ENCODE measurements at regions not wholly inside any gene's neighbourhood (a gene's known extent, or its start where the extent isn't known, plus 50 kb on each side); places are given as distances from the start of the nearest gene placed in this dataset.

DNA sequence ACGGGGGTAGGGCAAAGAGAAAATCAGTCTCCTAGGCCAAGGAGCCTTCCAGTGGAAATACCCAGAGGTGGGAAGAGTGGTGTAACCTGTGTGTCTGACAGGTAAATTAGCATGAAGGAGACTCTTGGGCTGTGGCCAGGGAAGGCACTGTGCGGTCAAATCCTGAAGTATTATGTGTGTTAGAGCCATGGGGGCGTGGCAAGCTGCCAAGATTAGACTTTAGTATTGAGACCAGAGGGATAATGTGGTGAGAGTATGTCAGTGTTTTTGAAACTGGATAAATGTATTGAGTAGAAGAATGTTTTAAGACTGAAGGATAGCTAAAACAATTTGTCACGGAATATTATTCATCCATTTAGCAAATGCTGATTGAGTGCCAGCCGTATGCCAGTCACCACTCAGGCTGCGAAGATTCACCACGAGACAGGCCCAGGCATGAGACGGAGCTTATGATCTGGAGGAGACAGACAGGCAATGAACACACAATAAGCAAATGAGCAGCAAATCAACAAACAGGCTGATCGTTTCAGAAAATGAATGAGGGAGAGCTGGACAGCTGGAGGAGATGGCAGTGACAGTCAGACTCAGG lies 445.9 kb downstream of the MCTP2 start:
- DNase-seq (ENCODE audit: low read depth) = no peak

DNA sequence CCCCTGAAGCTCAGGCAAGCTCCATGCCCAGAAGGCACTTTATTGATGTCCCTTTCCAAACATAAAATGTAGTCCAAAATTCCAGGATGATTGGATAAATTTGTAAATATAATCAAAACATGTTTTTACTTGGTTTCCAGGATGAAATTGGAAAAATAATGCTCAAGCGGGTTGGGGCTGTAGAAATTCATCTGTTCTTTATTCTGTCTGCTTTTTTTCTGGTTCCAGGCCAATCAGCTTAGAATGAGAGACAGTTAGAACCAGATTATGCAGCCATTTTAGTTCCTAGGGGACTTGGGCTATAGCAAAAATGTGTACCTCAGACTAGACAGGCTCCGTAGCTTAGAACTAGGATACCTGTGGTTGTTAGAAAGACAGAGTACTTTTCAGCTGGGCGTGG lies 450.8 kb downstream of the MCTP2 start:
- no peak for DNase-seq (ENCODE audit: low read depth)

- no peak for DNase-seq (ENCODE audit: low read depth)
Measured at GRCh38 chr15:94683902-94684301, 452.5 kb downstream of the MCTP2 start.

DNA sequence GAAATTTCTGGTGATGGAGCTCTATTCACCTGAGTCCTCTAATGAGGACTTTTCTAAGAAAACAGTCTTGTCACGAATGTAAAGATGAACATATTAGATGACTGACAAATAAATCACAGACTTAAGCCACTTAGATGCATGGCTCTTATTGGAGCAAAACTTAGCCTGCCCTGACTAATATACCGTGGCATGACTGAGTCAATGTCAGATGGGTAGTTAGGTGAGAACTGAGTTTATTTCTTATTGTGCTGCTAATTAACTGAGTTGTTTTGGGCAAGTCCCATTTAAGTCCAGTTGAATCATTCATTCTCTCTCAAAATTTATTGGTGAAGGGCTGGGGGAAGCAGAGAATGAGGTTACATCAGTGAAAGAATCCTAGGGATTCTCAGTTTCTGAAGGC lies 459.8 kb downstream of the MCTP2 start:
- DNase-seq (ENCODE audit: low read depth) = no peak

DNA sequence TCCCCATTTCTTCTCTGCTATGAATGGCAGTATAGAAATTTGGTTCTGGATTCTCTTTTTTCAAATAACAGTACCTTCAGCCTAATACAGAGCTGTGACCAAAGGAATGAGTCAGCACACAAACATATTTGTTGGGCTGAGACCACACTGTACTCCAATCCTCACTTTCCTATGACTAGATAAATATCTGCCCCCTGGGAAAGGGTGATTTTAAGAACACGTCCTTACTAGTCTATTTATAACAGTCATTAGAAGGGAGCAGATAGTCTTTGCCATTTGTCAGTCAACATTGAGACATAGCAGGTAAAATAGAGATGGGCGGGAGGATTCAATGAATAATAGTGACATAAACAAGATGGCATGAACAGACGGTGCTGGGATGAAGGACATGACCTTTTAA lies 461.3 kb downstream of the MCTP2 start:
- no peak for DNase-seq (ENCODE audit: low read depth)

DNA sequence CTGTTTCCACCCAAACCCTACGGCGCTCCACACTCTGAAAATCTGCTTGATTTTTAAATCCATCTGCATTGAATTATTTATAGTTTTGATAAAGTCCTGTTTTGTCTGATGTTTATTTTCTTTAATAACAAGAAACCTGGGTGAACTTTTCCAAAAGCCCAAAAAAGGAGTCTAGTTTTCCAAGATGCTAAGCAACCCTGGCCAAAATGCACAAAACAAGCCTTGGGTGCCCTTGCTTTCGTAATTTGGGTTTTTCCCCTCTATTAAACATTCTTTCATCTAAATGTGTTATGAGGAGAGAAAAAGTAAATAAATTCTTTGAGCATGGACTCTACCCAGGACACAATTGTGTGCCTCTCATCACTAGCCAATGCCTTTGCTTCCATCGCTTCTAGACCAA lies 468.9 kb downstream of the MCTP2 start:
- DNase-seq (ENCODE audit: low read depth) = no peak

DNA sequence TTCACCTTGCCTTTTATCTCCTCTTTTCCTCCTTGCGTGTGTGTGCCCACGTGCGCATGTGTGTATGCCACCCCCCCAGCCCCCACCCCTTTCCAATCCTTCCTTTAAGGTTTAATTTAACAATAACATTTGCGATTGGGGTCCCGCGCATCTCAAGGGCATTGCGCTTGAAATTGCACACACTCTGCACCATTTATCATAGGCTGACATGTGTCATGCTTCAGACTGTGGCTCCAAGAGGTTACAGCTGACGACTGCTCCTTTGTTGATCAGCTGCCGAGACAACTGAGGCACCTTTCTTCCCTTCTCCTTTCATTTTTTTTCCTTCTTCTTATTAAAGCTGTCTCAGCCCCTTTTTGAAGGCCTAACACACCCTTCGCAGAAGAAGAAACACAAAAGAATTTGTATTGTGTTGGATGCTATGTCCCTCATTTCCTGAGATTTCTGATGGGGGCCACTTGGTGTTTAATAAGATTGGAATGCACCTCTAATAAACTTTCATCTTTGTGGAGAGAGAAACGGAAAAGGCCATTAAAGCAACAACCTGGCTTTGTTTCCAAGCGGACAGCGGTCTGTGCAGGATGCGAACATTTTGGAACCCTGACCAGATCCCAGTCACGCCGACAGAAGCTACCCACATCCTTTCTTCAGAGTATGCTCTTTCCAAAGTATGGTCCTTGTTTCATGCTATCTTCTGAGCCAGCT lies 470.1 kb downstream of the MCTP2 start:
- DNase-seq (ENCODE audit: low read depth) = no peak

DNA sequence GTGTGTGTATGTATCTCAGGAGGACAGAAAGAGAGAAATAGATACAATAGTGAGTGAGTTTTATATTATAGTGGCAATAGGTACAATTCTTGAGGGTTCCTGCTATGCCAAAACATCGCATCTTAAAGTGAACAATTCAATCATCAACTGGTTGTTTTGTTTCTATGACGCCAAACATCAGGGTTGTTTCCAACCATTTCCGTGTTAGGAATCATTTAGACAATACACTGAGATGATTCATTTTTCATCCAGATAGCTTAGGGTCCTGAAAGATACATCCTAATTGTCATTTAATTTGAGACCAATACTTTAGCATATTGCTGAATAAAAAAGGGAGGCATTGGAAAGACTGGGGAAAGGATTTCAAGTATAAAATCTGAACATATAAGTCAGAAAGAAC lies 472.2 kb downstream of the MCTP2 start:
- DNase-seq (ENCODE audit: low read depth) = no peak

DNA sequence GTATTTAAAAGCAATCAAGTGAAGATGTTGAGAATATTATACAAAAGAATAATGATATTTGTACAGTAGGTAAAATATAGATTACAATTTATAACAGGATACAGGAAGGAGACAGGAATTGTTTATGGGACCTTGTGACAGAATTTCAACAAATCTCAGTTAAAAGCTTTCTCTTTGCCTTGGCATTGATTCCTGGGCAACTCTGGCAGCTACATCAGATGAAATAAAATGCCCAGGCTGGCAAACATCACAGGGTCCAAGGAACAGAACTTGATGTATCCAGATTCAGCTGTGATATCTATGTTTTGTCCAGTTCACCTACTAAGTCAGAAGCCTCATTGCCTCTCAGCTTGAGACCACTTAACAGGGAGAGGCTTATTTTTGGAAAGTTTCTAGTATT lies 473.1 kb downstream of the MCTP2 start:
- DNase-seq (ENCODE audit: low read depth) = no peak

- DNase-seq (ENCODE audit: low read depth) = no peak
Measured at GRCh38 chr15:94704946-94705345, 473.6 kb downstream of the MCTP2 start.

GRCh38 chr15:94709319-94709718 lies 478.0 kb downstream of the MCTP2 start:
- DNase-seq (ENCODE audit: low read depth) = no peak

DNA sequence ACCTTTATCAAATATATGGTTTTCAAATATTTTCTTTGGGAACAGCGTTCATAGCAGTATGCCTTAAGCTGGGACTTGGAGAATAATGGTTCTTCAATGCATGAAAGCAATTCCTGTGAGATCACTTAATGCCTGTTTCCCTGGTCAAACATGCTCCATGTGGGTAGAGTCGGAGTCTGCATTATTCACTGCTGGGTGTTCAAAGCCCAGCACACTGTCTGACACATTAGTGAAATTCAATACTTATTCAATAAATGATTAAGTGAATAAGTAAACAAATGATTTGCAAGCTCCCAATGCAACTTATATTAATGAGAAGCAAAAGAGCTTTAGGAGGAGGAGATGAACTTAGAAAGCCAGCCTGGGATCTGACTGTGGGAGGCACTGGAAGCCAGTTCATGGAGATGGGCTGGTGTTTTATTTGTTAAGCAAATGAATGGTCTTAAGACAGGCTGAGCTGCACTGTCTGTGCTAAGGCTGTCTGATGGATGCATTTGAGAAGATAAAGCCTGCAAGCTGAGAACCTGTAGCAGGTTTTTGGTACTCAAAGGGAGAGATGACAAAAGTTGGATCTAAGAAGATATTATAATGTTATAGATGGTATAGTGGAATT lies 490.8 kb downstream of the MCTP2 start:
- DNase-seq (ENCODE audit: low read depth) = no peak

- no peak for DNase-seq (ENCODE audit: low read depth)
Measured at GRCh38 chr15:94723801-94724200, 492.4 kb downstream of the MCTP2 start.

- DNase-seq (ENCODE audit: low read depth) = no peak
Measured at GRCh38 chr15:94731286-94731685, 499.9 kb downstream of the MCTP2 start.

DNA sequence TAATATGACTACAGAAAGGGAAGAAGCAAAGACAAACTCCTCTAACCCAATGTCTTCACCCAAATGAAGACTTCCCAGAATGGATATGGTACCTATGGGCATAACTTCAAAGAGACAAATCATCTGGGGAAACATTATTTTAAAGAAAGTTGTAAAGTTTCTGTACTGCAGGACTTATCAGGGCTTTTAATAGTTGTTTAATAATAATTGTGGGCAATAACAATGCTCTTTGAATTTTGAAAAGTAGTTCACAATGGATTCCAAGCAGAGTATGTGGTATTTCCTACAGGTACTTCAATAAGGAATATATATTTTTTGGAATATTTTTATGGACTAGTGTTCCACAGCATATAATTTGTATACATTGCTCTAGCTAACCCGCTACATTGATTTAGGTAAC lies 503.1 kb downstream of the MCTP2 start:
- no peak for DNase-seq (ENCODE audit: low read depth)

- no peak for DNase-seq (ENCODE audit: low read depth)
Measured at GRCh38 chr15:94736236-94736635, 504.9 kb downstream of the MCTP2 start.

- DNase-seq (ENCODE audit: low read depth) = no peak
Measured at GRCh38 chr15:94739639-94740038, 508.3 kb downstream of the MCTP2 start.

DNA sequence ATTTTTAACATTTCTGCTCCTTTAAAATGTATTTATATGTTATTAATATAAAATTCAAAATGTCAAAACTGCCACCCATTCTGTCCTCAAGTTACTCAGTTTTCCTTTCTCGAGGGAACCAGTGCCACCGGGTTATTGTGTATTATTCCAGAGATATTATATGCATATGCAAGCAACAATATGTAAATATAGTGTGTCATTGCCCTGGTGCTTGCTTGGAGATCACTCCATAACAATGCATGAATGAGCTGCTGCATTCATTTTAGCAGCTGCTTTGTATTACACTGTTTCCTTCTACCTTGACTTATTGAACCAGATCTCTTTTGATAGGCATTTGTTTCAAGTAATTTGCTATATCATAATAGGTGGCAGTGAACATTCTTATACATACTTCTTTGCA lies 509.1 kb downstream of the MCTP2 start:
- DNase-seq (ENCODE audit: low read depth) = no peak

DNA sequence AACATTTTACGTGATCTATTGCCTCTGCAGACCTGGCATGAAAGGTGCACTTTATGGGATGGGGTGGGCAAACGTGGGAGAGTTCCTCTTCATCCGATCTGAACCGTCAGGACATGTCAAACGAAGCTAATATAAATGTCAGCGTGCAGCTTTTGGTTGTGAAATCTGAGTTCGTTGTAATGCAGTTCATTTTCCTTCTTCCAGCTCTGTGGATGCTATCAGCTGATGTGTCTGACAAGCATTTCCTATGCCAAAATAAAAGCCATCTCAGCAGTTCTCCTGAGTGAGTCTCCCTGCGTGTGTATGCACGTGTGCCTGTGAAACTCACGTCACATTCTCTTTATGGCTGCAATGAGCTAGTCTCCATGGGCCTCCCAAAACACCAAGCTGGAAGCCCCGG lies 512.3 kb downstream of the MCTP2 start:
- DNase-seq (ENCODE audit: low read depth) = no peak

GRCh38 chr15:94744080-94744793 lies 512.9 kb downstream of the MCTP2 start:
- DNase-seq (ENCODE audit: low read depth) = no peak

- DNase-seq (ENCODE audit: low read depth) = no peak
Measured at GRCh38 chr15:94745371-94745770, 514.0 kb downstream of the MCTP2 start.

DNA sequence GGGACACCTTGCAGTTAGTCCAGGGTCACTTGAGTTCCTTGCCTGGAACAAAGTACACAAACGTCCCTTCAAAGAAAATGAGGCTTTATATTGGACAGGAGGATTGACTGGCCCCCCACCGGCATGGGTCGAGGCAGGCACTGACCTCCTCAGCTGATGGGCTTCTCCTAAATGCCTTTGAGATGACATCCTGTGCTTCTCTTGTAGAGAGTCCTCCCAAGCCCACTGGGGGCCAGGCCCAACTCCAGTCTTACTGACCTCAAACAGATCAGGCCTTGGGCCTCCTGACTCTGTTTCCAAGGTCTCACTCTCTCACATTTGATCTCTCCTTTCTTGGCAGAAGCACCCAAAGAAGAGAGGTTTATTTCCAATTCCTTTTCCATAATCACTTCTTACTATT lies 516.1 kb downstream of the MCTP2 start:
- DNase-seq (ENCODE audit: low read depth) = no peak
